ENCODE measurements at regions not wholly inside any gene's neighbourhood (a gene's known extent, or its start where the extent isn't known, plus 50 kb on each side); places are given as distances from the start of the nearest gene placed in this dataset.

- Mint-ChIP-seq H3K4me3 (ENCODE audit: unreplicated experiment) (no peak overlapping the region), H3K9me3 (ENCODE audit: unreplicated experiment) (peaks cover 1% of the 10 kb centered on the region), H3K27me3 (ENCODE audit: unreplicated experiment) (peaks cover 2% of the 10 kb centered on the region), H3K36me3 (ENCODE audit: unreplicated experiment) (no peaks in the 10 kb centered on the region), H3K27ac (ENCODE audit: unreplicated experiment) (no peak overlapping the region), H3K4me1 (ENCODE audit: low read depth, unreplicated experiment) (peaks cover 1% of the 10 kb centered on the region)
- DNase-seq: no peak
- TF ChIP-seq, protein P1, sequence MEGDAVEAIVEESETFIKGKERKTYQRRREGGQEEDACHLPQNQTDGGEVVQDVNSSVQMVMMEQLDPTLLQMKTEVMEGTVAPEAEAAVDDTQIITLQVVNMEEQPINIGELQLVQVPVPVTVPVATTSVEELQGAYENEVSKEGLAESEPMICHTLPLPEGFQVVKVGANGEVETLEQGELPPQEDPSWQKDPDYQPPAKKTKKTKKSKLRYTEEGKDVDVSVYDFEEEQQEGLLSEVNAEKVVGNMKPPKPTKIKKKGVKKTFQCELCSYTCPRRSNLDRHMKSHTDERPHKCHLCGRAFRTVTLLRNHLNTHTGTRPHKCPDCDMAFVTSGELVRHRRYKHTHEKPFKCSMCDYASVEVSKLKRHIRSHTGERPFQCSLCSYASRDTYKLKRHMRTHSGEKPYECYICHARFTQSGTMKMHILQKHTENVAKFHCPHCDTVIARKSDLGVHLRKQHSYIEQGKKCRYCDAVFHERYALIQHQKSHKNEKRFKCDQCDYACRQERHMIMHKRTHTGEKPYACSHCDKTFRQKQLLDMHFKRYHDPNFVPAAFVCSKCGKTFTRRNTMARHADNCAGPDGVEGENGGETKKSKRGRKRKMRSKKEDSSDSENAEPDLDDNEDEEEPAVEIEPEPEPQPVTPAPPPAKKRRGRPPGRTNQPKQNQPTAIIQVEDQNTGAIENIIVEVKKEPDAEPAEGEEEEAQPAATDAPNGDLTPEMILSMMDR (IDR thresholded peaks at IDR 0.05; ENCODE audit: partially characterized antibody, unreplicated experiment): no peak
Observed at GRCh38 chr5:74152625-74153254, 487.8 kb downstream of the ENC1 start.

DNA sequence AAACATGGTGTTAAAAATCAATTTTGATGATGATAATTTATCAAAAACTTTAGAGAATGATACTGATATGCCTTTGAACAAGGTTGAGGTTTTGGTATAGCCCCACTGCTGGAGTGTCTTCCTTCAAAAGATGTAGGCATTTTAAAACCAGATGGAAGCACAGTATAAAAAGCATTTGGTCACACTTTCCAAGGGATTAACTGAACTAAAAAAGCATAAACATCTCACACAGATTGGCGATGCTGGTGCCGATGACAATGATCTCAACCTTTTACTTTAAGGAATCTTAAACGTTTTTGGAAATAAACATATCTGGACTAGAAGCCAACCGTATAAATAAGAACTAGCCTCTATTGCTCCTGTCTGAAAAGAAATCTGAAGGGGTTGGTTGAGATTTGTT, 488.4 kb downstream of the ENC1 start:
- H3K27ac Mint-ChIP-seq (ENCODE audit: unreplicated experiment): no peak overlapping the region
- no peak for DNase-seq
- H3K9me3 Mint-ChIP-seq (ENCODE audit: unreplicated experiment): peaks cover 1% of the 10 kb centered on the region
- peaks cover 1% of the 10 kb centered on the region for H3K4me1 Mint-ChIP-seq (ENCODE audit: low read depth, unreplicated experiment)
- H3K36me3 Mint-ChIP-seq (ENCODE audit: unreplicated experiment): no peaks in the 10 kb centered on the region
- H3K27me3 Mint-ChIP-seq (ENCODE audit: unreplicated experiment): peaks cover 2% of the 10 kb centered on the region
- no peak overlapping the region for H3K4me3 Mint-ChIP-seq (ENCODE audit: unreplicated experiment)
- TF ChIP-seq, protein P1 (IDR thresholded peaks at IDR 0.05; ENCODE audit: partially characterized antibody, unreplicated experiment): no peak

DNA sequence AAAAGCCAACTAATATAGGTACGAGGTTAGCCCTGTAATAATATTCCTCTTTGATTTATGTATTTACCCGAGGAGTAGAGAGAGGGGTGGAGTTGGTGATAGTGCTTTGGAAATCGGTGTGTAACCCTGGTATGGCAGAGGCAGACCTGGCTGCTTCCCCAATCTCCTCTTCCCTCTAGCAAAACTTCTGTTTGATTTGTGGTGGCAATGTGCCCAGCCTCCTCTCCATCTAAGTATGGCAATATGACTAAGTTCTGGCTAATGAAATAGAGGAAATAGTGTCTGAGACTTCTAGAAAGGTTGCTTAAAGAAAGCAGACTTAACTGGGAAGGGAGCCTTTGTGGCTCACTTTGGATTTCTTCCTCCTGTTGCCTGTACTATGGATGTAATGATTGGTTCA, 491.1 kb downstream of the ENC1 start:
- Mint-ChIP-seq H3K9me3 (ENCODE audit: unreplicated experiment) (peaks cover 1% of the 10 kb centered on the region), H3K36me3 (ENCODE audit: unreplicated experiment) (no peaks in the 10 kb centered on the region), H3K4me1 (ENCODE audit: low read depth, unreplicated experiment) (peaks cover 1% of the 10 kb centered on the region), H3K4me3 (ENCODE audit: unreplicated experiment) (no peak overlapping the region), H3K27me3 (ENCODE audit: unreplicated experiment) (peaks cover 4% of the 10 kb centered on the region), H3K27ac (ENCODE audit: unreplicated experiment) (no peak overlapping the region)
- no peak for DNase-seq
- TF ChIP-seq, protein P1 (IDR thresholded peaks at IDR 0.05; ENCODE audit: partially characterized antibody, unreplicated experiment): no peak

- Mint-ChIP-seq H3K4me3 (ENCODE audit: unreplicated experiment) (no peak overlapping the region), H3K27me3 (ENCODE audit: unreplicated experiment) (peaks cover 4% of the 10 kb centered on the region), H3K9me3 (ENCODE audit: unreplicated experiment) (peaks cover 1% of the 10 kb centered on the region), H3K27ac (ENCODE audit: unreplicated experiment) (no peak overlapping the region), H3K36me3 (ENCODE audit: unreplicated experiment) (no peaks in the 10 kb centered on the region), H3K4me1 (ENCODE audit: low read depth, unreplicated experiment) (peaks cover 5% of the 10 kb centered on the region)
- TF ChIP-seq, protein P1 (IDR thresholded peaks at IDR 0.05; ENCODE audit: partially characterized antibody, unreplicated experiment): no peak
- DNase-seq: no peak
Observed at GRCh38 chr5:74148321-74148720, 492.2 kb downstream of the ENC1 start.

DNA sequence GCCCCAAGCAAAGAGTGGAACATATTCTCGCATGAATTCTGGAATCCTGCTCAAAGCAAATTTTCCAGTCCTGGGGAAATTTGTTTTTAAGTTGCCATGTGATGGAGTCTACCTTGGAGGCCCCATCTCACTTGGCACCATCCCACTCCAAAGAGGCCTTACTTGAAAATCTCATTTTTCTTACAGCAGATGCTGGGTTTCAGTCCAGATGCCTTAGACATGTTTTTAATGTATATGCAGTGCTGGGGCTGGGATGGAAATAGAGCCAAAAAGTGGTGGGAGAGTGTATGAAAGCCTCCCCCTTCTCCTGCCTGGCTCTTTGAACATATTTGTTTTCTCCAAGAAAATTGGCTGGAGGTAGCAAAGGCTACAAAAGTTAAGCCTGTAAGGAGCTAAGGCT, 493.7 kb downstream of the ENC1 start:
- DNase-seq: no peak
- peaks cover 3% of the 10 kb centered on the region for H3K4me1 Mint-ChIP-seq (ENCODE audit: low read depth, unreplicated experiment)
- H3K4me3 Mint-ChIP-seq (ENCODE audit: unreplicated experiment): no peak overlapping the region
- TF ChIP-seq, protein P1 (IDR thresholded peaks at IDR 0.05; ENCODE audit: partially characterized antibody, unreplicated experiment): no peak
- H3K27me3 Mint-ChIP-seq (ENCODE audit: unreplicated experiment): peaks cover 4% of the 10 kb centered on the region
- no peaks in the 10 kb centered on the region for H3K36me3 Mint-ChIP-seq (ENCODE audit: unreplicated experiment)
- H3K27ac Mint-ChIP-seq (ENCODE audit: unreplicated experiment): no peak overlapping the region
- peaks cover 1% of the 10 kb centered on the region for H3K9me3 Mint-ChIP-seq (ENCODE audit: unreplicated experiment)
